NCI-H2227 (cell line): ENCODE measurements at regions not wholly inside any gene's neighbourhood (a gene's known extent, or its start where the extent isn't known, plus 50 kb on each side); places are given as distances from the start of the nearest gene placed in this dataset.

Experiments used
- DNase-seq: peaks from one replicate; lab custom pipeline; 2025; ENCODE audit not compliant: unreplicated experiment; lab: John Stamatoyannopoulos, UW

- no peak for DNase-seq
Observed at GRCh38 chr4:57437649-57438048, 327.5 kb upstream of the IGFBP7 start.

DNA sequence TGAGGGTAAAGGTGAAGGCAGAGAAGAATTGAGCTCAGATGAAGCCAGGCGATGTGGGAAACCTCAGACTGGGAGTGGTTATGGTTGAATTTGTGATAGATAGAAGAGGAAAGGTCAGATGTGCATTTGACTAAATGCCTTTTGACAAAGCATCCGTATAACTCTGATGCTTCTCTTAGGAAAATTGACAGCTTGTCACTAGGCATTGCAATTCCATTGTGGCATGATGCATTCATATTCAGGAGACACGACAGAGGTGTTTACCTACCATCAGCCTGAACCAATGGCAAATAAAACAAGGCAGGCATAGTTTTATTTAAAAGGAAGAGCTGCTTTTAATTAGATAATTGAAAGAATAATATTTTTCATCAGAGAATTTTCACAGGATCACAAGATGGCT lies 325.1 kb upstream of the IGFBP7 start:
- no peak for DNase-seq

DNA sequence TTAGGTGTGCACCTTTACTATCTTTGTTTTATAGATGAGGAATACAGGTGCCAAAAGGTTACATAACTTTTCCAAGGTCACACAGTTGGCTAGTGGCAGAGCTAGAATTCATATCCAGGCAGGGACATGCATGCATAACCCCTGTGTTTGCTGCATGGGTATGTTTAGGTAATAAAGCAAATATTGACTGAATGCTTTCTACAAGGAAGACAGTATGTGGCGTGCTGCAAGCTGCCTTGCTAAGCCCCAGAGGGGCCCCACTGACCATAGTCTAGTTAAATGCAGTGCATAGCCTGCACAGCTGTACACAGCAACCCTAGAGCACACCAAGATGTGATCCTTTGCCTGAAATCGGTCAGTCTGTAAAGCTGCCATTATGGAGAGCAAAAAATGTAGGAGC lies 320.5 kb upstream of the IGFBP7 start:
- no peak for DNase-seq

DNA sequence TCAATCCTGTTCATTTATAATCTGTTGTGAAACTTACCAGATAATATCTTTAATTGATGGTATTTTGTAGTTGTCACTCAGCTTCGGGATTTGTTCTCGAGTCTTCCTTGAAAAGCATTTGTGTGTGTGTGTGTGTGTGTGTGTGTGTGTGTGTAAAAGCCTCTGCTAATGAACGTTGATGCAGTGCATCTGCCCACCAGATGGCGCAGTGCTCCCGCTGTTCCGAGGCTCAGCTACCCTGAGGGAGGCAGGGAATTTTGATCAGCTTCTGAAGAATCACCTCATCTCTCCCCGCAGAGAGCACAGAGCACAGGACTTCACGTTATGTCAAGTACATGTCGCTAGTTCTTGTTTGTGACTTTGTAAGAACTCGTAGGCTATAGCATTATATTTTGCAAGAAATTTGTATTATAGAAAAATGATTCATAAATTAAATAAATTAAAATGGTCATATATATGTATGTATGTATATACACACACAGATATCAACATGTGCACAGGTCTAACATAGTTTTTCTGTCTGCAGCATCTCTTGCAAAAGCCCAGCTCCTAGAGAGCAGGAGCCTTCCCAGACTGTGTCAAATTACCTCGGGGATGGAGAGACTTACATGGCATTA lies 316.7 kb upstream of the IGFBP7 start:
- DNase-seq: no peak

DNA sequence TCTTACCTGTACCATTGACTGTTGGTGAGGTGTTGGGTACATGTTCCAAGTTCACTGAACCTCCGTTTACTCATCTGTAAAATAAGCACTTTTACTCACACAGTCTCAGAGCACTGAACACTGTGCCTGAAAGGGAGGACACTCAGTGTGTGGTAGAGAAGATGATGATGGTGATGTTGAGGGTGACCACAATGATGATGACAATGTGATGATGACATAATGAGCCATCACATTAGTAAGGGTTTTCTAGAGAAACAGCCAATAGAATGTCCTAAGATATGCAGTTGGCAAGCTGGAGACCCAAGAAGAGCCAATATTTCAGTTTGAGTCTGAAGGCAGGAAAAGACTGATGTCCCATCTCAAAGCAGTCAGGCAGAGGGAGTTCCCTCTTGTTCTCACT lies 315.4 kb upstream of the IGFBP7 start:
- no peak for DNase-seq

GRCh38 chr4:57424232-57424897 lies 314.2 kb upstream of the IGFBP7 start:
- no peak for DNase-seq

DNA sequence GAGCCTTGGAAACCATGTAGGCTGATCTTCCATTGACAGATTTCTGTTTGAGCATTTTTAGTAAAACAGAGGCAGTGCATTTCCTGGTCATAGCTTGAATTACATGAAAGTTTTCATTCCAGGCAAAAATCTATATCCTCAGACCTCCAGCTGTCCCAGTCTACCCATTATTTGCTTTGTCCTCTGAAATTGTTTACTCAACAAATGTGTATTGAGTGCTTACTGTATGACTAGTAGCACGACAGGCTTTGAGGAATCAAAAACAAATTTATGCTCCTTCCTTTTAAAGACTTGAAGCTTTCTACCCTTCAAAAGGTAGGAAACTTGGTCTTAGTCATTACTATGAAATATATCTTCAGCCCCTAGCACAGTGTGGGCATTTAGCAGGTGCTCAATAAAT lies 307.9 kb upstream of the IGFBP7 start:
- DNase-seq: no peak

DNA sequence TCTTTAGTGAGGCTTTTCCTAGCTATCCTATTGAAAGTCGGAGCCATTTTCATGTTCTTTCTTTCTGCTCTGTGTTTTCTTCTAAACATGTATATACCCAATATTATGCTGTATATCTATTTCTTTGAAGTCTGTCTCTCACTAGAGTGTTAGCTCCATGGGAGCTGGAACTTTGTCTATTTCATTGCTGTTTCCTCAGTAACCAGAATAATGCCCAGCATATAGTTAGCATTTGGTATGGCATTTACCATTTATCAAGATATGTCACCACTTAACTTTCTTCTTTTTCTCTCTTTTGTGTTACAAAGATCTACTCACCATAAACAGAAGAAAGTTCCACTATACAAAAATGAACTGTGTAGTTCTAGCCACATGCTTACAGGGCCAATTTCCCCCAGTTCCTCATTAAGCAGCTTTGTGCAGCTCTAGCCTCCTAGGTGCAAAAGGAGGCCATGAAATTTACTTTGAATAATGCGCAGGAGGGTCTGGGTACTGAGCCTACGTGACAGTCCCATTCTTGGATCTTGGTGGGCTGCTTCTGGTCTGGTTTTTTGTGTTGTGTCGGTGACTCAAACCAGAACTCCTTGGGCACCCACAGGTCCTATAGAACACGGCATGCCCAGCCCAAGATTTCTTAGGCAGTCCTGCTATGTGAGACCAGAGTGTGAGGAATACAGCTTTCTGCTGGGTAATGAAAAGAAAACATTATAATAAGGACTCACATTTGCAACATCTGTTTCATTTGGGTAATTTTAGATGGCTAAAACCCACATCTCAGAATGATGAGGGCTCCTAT lies 302.3 kb upstream of the IGFBP7 start:
- no peak for DNase-seq

DNA sequence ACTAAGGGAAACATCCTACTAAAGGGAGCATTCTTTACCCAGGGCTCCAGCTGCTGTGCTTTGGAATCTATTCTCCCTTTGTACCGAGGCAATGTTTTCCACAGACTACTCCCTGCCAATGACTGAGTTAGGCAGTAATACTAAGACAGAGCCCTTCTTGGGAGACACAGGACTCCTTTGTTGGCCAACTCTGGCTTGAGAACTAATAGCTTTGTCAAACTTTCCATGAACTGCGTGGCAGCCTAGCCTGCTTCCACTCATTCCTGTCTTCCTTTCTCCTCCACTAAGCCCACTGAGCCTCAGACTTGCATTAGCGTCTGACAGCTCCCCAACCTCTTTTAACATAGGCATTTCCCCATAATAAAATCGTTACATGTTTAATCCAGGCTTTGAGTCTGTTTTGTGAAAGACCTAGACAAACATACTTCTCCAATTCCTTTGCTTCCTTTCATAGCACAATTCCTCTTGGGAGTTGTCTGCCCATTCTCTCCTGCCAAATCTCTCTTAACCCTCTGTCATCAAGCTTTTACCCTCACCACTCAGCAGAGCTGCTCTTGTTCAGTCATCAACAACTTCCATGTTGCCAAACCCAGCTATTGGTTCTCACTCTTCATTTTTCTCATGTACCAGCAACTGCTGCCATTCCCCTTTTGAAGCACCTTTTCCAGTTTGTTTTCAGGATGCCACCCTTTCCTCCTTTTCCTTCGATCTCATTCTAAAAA lies 300.3 kb upstream of the IGFBP7 start:
- no peak for DNase-seq

DNA sequence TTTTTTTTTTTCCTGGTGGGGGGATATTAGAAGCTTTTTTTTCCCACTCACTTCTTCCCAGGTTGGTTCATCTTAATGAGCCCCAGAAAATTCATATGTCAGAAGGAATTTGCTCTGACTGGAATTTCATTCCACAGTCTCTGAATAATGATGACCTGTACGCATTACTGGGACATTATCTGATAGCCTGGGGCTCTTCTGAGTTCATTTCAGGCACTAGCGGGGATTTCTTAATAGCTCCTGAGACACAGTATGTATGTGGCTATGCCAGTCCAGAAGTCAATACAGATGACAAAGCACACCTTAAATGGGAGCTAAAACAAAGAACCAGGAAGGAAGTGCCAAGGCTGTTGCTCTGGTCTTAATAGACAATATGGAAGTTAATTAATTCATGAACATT lies 295.2 kb upstream of the IGFBP7 start:
- no peak for DNase-seq

- no peak for DNase-seq
Observed at GRCh38 chr4:57404483-57404882, 294.3 kb upstream of the IGFBP7 start.

DNA sequence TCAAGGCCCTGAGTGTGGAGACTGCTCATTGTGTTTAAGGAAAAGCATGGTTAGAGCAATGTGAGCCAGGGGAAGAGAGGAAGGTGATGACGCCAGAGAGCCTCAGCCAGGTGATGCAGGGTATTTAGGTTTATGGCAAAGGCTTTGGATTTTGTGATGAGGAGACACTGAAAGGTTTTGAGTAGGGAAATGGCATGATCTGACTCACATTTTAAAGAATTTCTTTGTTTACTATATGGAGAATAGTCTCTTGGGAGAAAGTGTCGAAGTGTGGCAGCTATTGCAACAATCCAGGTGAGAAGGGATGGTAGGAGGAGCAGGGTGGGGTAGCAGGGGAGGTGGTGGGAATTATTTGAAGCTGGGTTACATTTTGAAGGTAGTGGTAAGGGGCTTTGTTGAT lies 293.4 kb upstream of the IGFBP7 start:
- no peak for DNase-seq

GRCh38 chr4:57401586-57401985 lies 291.4 kb upstream of the IGFBP7 start:
- no peak for DNase-seq

DNA sequence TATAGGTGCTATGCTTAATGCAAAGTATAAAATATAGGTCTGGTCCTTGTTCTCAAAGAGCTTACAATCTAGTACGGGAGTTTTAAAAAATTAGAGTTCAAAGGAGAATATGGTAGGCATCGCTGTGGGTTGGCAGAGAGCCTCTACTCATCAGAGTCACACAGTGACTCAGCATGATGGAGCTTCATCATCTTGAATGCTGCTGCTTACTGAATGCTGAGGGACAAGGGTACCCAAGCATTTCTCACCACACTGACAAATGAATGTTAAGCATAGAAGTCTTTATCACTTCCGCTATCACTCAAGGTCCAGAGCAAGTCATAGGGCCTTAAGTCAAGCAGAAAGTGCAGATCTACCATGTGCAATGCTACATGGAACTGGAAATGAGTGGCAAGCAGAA lies 268.6 kb upstream of the IGFBP7 start:
- DNase-seq: no peak

GRCh38 chr4:57374866-57375595 lies 264.8 kb upstream of the IGFBP7 start:
- DNase-seq: no peak

- DNase-seq: no peak
Observed at GRCh38 chr4:57373991-57374390, 263.8 kb upstream of the IGFBP7 start.

DNA sequence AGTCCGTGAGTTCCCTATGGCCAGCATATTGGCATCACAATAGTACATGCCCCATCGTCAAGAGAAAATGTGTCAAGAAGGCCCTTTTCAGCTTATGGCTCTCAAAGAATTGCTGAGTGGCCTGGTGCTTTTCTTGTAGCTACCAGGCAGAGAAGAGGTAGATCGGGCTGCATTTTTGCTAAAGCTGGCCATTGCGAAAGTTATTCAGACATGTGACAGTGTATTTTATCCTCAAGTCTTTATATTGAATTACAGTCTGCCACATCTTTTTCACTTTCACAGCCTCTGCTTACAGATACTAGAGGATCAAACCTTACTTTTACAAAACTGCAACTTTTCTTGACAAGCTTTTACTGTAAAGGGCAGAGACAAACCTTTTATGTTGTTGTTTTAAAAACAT lies 261.5 kb upstream of the IGFBP7 start:
- no peak for DNase-seq

DNA sequence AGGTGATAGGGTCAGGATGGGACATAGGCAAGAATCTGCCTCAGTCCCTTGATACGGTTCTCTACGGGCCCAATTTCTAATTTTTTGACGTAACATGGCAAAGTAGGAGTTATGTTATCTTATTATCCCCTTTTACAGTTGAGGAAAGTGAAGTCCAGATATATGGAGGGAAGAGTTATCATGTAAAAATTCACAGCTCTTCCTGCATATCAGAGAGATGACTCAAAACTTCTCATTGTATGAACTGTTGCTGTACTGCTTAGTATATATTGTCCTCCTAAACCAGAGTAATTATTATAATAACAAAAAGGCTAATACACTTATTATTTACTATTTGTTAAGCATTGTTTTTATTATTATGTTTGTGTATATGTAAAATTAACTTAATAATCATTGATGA lies 260.5 kb upstream of the IGFBP7 start:
- DNase-seq: no peak

- no peak for DNase-seq
Observed at GRCh38 chr4:57369446-57369845, 259.3 kb upstream of the IGFBP7 start.

DNA sequence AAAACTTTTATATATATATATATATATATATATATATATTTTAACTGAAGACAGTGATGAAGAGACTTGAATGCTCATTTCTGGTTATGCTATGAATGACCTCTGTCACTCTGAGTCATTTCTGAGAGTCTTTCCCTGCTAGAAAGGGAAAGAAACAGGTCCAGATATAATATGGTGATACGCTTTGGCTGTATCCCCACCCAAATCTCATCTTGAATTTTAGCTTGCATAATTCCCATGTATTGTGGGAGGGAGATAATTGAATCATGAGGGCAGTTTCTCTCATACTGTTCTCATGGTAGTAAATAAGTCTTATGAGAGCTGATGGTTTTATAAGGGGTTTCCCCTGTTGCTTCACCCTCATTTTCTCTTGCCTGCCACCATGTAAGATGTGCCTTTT lies 254.1 kb upstream of the IGFBP7 start:
- DNase-seq: no peak

GRCh38 chr4:57363346-57363745 lies 253.2 kb upstream of the IGFBP7 start:
- no peak for DNase-seq
